Fibroblast of lung (primary cell): ENCODE measurements at regions not wholly inside any gene's neighbourhood (a gene's known extent, or its start where the extent isn't known, plus 50 kb on each side); places are given as distances from the start of the nearest gene placed in this dataset.

Experiments
- DNase-seq, 2 donors: peaks; one replicate each; pipeline versions ENCODE4 v3.0.0 to v3.0.0-alpha.2; 2010; ENCODE audit warnings: low read depth in 2 of 2
- H2AFZ ChIP-seq: 2 replicates; pipeline ENCODE4 v1.5.1; 2012; ENCODE audit warnings: low read length, control low read depth, inconsistent platforms
- H3K27ac ChIP-seq: 2 replicates; pipeline ENCODE4 v1.5.1; 2011; ENCODE audit warnings: low read length, control low read depth; ENCODE audit not compliant: insufficient read depth
- H3K27me3 ChIP-seq: 2 replicates; pipeline ENCODE4 v1.5.1; 2011; ENCODE audit warnings: mild to moderate bottlenecking, low read length; ENCODE audit not compliant: control insufficient read depth, insufficient read depth
- H3K36me3 ChIP-seq: 2 replicates; pipeline ENCODE4 v1.5.1; 2011; ENCODE audit warnings: low read length; ENCODE audit not compliant: control insufficient read depth, insufficient read depth
- H3K4me1 ChIP-seq: 2 replicates; pipeline ENCODE4 v1.5.1; 2011; ENCODE audit warnings: low read length; ENCODE audit not compliant: control insufficient read depth, insufficient read depth; ENCODE audit errors: extremely low read depth
- H3K4me2 ChIP-seq: 2 replicates; pipeline ENCODE4 v1.5.1; 2011; ENCODE audit warnings: low read length, control low read depth; ENCODE audit not compliant: insufficient read depth; ENCODE audit errors: extremely low read depth
- H3K4me3 ChIP-seq, 4 experiments: fragments of 200-600 bp in 1 of 4; sonication (generic) in 1 of 4; replicated peaks in 1 of 4; 2 replicates each; pipeline ENCODE4 v1.5.1; 2011 to 2016; ENCODE audit warnings: low read length in 4 of 4, low read depth in 3 of 4, mild to moderate bottlenecking in 3 of 4, control low read depth in 2 of 4, inconsistent platforms in 1 of 4, mixed read lengths in 1 of 4; ENCODE audit not compliant: insufficient read depth in 1 of 4; ENCODE audit errors: control extremely low read depth in 1 of 4
- H3K79me2 ChIP-seq: 2 replicates; pipeline ENCODE4 v1.5.1; 2012; ENCODE audit warnings: mild to moderate bottlenecking, low read length, inconsistent platforms; ENCODE audit not compliant: control insufficient read depth, insufficient read depth
- H3K9ac ChIP-seq: 2 replicates; pipeline ENCODE4 v1.5.1; 2011; ENCODE audit warnings: mild to moderate bottlenecking, low read length, control low read depth; ENCODE audit not compliant: insufficient read depth
- H3K9me3 ChIP-seq: 2 replicates; pipeline ENCODE4 v1.5.1; 2012; ENCODE audit warnings: low read depth, low read length; ENCODE audit not compliant: control insufficient read depth, insufficient read depth
- H4K20me1 ChIP-seq: 2 replicates; pipeline ENCODE4 v1.5.1; 2011; ENCODE audit warnings: low read length; ENCODE audit not compliant: control insufficient read depth, insufficient read depth; ENCODE audit errors: extremely low read depth
- EZH2 ChIP-seq: IDR thresholded peaks from 2 replicates; pipeline ENCODE4 v1.5.1; 2012; ENCODE audit warnings: low read length, control low read depth, mild to moderate bottlenecking; ENCODE audit errors: missing control alignments
- TF ChIP-seq, protein P1 (sequence below), 2 donors: IDR thresholded peaks in 1 of 2; conservative IDR thresholded peaks in 1 of 2; 1 replicate in 1 of 2; 2 replicates in 1 of 2; pipeline ENCODE4 v1.5.1; 2011 to 2012; ENCODE audit warnings: low read length in 2 of 2, control low read depth in 1 of 2, inconsistent platforms in 1 of 2, low read depth in 1 of 2, mild to moderate bottlenecking in 1 of 2

DNA sequence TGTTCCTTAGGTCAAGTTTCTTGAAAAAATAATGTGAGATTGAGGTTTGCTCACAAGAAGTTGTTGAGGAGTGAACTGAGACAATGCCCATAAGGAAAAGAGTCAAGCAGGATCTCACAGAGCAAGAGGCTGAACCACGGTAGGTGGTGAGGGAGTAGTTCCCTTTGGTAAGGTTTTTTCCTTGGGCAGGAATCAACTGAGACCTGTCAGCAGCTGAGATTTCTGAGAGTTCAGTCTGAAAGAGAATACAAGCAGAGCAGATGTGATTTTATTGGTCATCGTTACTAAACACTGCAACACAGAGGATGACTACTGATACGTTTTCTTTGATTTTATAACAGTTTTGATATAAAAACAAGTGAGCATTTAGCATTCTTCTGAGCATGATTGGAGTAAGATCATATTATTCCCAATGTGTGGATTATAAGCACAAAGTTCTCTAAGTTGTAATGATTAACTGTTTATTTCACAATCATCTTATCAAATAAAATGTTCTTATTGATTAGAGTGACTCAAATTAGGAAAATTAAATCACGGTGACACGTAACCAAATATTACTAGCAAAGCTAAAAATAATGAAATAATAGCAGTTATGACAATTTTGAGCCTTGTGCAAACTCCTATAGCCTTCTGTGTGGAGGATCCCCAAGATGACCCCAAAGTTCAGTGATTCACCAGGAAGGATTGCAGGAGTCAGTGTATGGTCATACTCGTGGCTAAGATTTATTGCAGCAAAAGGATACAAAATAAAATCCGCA, 346.2 kb upstream of the ZNF717 start:
- no peaks in the 10 kb centered on the region for H3K4me1 ChIP-seq
- no peak overlapping the region for H3K27ac ChIP-seq
- DNase-seq = peak; percentile 45 to 58
- no peaks in the 10 kb centered on the region for H3K79me2 ChIP-seq
- H4K20me1 ChIP-seq = no peaks in the 10 kb centered on the region
- H3K36me3 ChIP-seq = no peaks in the 10 kb centered on the region
- H3K27me3 ChIP-seq = no peaks in the 10 kb centered on the region
- no peak overlapping the region for H3K4me3 ChIP-seq
- no peak overlapping the region for H3K4me2 ChIP-seq
- H3K9me3 ChIP-seq = no peaks in the 10 kb centered on the region
- H2AFZ ChIP-seq = no peak overlapping the region
- no peak overlapping the region for H3K9ac ChIP-seq
- no peak for TF ChIP-seq EZH2
- TF ChIP-seq, protein P1, sequence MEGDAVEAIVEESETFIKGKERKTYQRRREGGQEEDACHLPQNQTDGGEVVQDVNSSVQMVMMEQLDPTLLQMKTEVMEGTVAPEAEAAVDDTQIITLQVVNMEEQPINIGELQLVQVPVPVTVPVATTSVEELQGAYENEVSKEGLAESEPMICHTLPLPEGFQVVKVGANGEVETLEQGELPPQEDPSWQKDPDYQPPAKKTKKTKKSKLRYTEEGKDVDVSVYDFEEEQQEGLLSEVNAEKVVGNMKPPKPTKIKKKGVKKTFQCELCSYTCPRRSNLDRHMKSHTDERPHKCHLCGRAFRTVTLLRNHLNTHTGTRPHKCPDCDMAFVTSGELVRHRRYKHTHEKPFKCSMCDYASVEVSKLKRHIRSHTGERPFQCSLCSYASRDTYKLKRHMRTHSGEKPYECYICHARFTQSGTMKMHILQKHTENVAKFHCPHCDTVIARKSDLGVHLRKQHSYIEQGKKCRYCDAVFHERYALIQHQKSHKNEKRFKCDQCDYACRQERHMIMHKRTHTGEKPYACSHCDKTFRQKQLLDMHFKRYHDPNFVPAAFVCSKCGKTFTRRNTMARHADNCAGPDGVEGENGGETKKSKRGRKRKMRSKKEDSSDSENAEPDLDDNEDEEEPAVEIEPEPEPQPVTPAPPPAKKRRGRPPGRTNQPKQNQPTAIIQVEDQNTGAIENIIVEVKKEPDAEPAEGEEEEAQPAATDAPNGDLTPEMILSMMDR (conservative IDR thresholded peaks at IDR 0.05 in 1 of 2, IDR thresholded peaks at IDR 0.05 in 1 of 2; ENCODE audit: low read depth in 1 of 2, low read length in 2 of 2) = no peak

DNA sequence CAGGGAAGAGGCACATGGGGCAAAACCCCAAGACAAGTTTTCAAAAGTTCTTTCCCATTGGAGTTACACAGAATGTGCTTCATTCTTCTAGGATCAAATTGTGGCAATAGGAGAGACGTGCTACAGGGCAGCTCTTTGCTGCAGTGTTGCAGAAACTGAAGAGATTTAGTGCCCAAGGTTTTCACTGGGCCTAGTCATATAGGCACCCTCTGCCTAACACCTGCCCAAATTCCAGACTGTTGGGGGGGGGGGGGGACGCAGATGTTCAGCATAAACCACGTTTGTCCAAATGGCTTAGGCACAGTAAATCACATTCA, 346.8 kb upstream of the ZNF717 start:
- no peak overlapping the region for H3K4me2 ChIP-seq
- no peak overlapping the region for H3K27ac ChIP-seq
- H3K9me3 ChIP-seq = no peaks in the 10 kb centered on the region
- no peaks in the 10 kb centered on the region for H3K4me1 ChIP-seq
- H3K27me3 ChIP-seq = no peaks in the 10 kb centered on the region
- H2AFZ ChIP-seq = no peak overlapping the region
- no peaks in the 10 kb centered on the region for H4K20me1 ChIP-seq
- no peak for TF ChIP-seq EZH2
- TF ChIP-seq, protein P1 (conservative IDR thresholded peaks at IDR 0.05 in 1 of 2, IDR thresholded peaks at IDR 0.05 in 1 of 2; ENCODE audit: low read depth in 1 of 2, low read length in 2 of 2) = no peak
- H3K4me3 ChIP-seq = no peak overlapping the region
- no peak overlapping the region for H3K9ac ChIP-seq
- no peaks in the 10 kb centered on the region for H3K79me2 ChIP-seq
- H3K36me3 ChIP-seq = no peaks in the 10 kb centered on the region
- DNase-seq = no peak

DNA sequence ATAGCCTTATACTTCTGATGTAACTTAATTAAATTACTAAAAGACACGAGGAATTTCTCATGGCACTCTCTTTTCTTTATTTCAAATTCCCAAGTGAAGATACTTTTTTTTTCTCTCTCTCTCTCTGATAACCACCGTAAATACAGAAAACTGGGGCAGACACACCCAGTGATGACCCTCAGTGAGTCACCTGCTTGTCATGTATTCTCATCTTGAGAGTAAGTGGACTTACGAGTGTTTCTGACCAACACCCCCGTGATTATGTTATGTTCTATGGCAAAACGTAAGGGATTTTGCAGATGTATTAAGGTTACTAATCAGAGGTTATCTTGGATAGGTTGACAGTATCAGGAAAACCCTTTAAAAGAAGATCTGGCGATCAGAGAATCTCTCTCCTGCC, 348.8 kb upstream of the ZNF717 start:
- Histone ChIP-seq H3K9me3 (no peaks in the 10 kb centered on the region), H2AFZ (no peak overlapping the region), H4K20me1 (no peaks in the 10 kb centered on the region), H3K9ac (no peak overlapping the region), H3K36me3 (no peaks in the 10 kb centered on the region), H3K79me2 (no peaks in the 10 kb centered on the region), H3K4me1 (no peaks in the 10 kb centered on the region), H3K4me3 (no peak overlapping the region), H3K27ac (no peak overlapping the region), H3K4me2 (no peak overlapping the region), H3K27me3 (no peaks in the 10 kb centered on the region)
- TF ChIP-seq EZH2 = no peak
- TF ChIP-seq, protein P1 (conservative IDR thresholded peaks at IDR 0.05 in 1 of 2, IDR thresholded peaks at IDR 0.05 in 1 of 2; ENCODE audit: low read depth in 1 of 2, low read length in 2 of 2) = no peak
- DNase-seq = peak; percentile 16 to 27
